ENCODE measurements at regions not wholly inside any gene's neighbourhood (a gene's known extent, or its start where the extent isn't known, plus 50 kb on each side); places are given as distances from the start of the nearest gene placed in this dataset.

DNA sequence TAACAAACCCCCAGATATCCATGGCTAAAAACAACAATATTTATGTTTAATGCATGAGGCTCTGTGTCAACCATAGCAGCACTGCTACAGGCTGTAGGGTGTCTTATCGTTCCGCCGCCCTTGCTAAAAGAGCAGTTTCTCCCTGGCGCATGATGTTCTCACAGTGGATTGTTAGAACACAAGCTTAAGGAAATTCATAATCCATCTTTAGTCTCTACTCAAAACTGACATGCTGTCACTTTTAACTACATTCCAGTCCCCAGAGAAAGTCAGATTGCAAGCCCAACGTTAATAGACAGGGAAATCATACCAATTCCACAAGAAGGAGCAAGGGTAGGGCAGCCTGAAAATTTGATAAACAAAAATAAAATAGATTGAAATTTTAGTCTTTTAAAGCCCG lies 1960.8 kb downstream of the PCDH7 start:
- TF ChIP-seq POLR2A (IDR thresholded peaks at IDR 0.05; ENCODE audit: borderline replicate concordance, extremely low read depth, insufficient read depth, insufficient read length) (no peak), POLR2AphosphoS5 (IDR thresholded peaks at IDR 0.05; ENCODE audit: low read depth, low read length) (no peak), EZH2phosphoT487 (IDR thresholded peaks at IDR 0.05; ENCODE audit: borderline replicate concordance) (no peak), SP1 (IDR thresholded peaks at IDR 0.05; ENCODE audit: low read depth) (no peak), REST (IDR thresholded peaks at IDR 0.05; ENCODE audit: low read depth) (no peak), EZH2 (IDR thresholded peaks at IDR 0.05) (no peak), YY1 (IDR thresholded peaks at IDR 0.05; ENCODE audit: extremely low read depth, insufficient replicate concordance, low read depth, low read length) (no peak), MAX (IDR thresholded peaks at IDR 0.05) (no peak), SIN3A (IDR thresholded peaks at IDR 0.05; ENCODE audit: low read depth) (no peak), CBX3 (IDR thresholded peaks at IDR 0.05; ENCODE audit: low read depth) (no peak), TCF7L2 (IDR thresholded peaks at IDR 0.05; ENCODE audit: borderline replicate concordance, extremely low read depth, insufficient read depth, insufficient read length) (no peak)
- TF ChIP-seq, protein P1, sequence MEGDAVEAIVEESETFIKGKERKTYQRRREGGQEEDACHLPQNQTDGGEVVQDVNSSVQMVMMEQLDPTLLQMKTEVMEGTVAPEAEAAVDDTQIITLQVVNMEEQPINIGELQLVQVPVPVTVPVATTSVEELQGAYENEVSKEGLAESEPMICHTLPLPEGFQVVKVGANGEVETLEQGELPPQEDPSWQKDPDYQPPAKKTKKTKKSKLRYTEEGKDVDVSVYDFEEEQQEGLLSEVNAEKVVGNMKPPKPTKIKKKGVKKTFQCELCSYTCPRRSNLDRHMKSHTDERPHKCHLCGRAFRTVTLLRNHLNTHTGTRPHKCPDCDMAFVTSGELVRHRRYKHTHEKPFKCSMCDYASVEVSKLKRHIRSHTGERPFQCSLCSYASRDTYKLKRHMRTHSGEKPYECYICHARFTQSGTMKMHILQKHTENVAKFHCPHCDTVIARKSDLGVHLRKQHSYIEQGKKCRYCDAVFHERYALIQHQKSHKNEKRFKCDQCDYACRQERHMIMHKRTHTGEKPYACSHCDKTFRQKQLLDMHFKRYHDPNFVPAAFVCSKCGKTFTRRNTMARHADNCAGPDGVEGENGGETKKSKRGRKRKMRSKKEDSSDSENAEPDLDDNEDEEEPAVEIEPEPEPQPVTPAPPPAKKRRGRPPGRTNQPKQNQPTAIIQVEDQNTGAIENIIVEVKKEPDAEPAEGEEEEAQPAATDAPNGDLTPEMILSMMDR (IDR thresholded peaks at IDR 0.05 in 2 of 3, conservative IDR thresholded peaks at IDR 0.05 in 1 of 3; ENCODE audit: borderline replicate concordance in 1 of 3, insufficient read depth in 1 of 3, low read depth in 2 of 3, low read length in 2 of 3) = no peak
- TF ChIP-seq, protein P2, sequence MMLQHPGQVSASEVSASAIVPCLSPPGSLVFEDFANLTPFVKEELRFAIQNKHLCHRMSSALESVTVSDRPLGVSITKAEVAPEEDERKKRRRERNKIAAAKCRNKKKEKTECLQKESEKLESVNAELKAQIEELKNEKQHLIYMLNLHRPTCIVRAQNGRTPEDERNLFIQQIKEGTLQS (IDR thresholded peaks at IDR 0.05) = no peak

Measured in HCT116 (cell line).